NCI-H69 (cell line): ENCODE measurements at regions not wholly inside any gene's neighbourhood (a gene's known extent, or its start where the extent isn't known, plus 50 kb on each side); places are given as distances from the start of the nearest gene placed in this dataset.
A peak's percentile ranks its signal among the peaks of the same experiment; 100 is the strongest.
"Not testable (repeated sequence)": the region's sequence is repeated elsewhere in the genome, so short reads cannot be mapped to it uniquely, and the experiment has no call there.

Experiments used
- DNase-seq: peaks from one replicate; lab custom pipeline; 2025; lab: John Stamatoyannopoulos, UW

DNA sequence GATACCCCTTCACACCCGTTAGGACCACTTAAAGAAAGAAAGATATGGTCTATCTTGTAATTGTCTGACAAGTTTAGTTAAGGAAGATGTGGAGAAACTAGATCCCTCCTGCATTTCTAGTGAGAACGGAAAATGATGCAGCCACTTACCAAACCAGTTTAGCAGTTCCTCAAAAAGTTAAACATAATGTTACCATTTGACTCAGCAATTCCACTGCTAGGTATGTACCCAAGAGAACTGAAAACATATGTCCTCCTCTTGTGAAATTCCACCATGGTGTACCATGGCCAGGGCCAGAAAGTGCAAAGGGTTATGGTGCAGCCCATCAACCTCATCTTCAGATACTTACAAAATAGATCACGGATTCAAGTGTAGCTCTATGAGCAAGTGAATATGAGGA lies 79.0 kb upstream of the ID2 start:
- DNase-seq, result no peak

DNA sequence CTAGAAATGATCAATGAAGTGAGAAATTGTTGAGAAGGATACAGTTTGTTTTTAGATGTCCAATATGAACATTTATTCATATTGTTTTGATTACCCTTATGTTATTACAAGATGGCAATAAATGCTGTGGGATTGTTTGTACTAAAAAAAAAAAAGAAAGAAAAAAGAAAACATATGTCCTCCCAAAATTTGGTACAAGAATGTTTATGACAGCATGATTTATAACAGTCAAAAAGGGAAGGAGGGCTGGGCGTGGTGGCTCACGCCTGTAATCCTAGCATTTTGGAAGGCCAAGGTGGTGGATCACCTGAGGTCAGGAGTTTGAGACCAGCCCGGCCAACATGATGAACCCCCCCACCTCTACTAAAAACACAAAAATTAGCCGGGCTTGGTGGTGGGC lies 78.5 kb upstream of the ID2 start:
- not testable (repeated sequence) for DNase-seq

DNA sequence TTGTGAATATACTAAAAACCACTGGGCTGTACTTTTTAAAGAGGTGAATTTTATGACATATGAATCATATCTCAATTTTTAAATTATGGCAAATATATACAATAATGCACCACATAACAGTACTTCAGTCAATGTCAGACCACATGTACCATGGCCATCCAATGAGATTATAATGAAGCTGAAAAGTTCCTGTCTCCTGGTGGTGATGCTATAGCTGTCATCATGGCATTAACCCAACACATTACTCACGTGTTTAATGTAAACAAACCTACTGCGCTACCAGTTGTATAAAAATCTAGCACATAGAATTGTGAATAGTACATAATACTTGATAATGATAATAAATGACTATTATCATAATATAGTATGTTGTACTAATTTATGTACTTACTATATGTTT lies 77.6 kb upstream of the ID2 start:
- DNase-seq, result no peak

DNA sequence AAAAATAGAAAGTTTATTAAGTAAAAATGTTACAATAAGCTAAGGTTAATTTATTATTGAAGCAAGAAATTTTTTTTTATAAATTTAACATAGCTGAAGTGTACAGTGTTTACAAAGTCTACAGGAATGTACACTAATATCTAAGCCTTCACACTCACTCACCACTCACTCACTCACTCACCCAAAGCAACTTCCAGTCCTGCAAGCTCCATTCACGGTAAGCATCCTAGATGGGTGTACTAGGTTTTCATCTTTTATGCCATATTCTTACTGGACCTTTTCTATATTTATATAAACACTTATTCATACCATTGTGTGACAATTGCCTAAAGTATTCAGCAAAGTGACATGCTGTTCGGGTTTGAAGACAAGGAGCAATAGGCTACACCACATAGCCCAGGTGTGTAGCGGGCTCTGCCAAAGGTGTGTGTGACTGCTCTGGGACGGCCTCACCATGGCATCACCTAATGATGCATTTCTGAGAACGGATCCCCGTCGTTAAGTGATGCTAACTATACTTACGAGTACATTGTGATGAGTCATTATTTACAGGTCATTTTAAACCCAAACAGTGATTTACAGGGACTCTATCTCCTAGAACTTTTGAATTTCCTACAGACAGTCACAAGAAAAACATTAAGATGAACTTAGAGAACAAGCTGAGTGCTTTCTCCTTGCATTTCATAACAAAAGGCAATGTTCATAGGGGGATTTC lies 76.3 kb upstream of the ID2 start:
- DNase-seq, result peak; percentile 51

DNA sequence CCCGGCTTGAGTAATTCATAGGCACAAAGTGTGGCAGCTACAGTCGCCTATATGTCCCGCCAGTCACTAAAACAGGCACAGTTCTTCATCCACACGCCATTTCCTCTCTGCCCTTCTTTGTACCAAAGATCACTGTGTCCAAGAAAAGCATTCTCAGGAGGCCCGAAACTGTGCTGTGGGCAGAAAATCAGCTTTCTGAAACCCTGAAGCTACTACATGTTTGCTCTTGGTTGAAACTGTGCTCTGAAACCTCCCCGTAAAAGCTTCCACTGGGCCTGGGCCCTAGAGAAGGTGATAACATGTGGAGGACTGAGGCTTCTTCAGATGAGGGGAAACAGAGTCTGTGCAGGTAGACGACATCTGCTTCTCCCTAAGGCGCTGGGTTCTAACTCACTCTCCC lies 75.6 kb upstream of the ID2 start:
- no peak for DNase-seq

DNA sequence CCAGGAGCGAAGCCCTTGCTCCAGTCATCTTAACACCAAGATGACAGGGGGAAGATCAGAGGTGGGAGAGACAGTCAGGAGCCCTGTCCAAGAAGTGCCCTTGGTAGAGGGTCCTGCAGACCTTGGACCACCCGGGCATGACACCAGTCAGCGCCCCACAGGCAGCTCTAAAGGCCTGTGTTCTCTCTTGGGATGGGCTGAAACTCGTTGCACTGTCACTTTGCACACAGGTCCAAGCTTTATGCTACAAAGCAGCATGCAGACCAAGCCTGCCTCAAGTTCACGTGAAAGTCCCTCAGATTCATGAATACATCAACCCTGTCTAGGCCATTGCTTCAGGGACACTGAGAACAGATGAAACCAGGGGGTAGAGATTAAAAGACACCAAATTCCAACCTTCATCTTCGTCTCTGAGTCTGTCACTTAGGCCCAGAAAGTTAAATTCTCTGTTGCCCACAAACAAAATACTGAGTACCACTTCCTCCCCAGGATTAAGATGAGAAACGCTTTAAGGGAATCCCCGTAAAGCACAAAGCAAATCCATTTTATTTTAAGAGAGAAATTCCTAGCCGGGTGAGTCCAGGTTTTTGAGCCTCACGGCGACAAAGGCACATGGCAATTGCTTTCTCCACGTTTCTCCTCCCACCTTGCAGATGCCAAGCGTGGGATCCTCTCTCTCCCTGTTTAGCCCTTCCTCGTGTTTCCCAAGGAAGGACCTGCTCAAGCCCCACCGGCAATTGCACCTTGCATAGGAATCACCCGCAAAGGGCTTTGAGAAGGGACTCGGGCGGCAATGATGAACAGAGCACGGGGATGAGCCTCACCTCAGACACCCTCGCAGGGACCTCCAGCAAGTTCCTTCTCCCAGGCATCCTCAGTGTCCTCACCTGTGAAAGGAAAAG lies 75.0 kb upstream of the ID2 start:
- DNase-seq, result no peak

DNA sequence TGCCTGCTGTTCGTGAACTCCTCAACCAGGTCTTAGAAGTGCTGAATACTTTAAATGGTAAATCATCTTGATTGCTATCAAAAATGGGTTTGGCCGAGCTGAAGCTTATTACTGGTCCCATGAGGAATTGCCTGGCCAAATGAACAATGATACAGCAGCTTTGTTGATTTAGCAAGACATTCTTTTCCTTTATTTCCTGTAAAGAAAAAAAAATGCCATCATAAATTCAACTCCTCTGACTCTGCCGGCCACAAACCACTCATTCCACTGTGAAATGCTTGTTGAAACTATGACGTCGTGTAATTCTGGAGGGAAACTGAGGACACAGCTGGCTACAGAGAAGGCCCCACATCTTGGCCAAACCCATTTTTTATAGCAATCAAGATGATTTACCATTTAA lies 74.2 kb upstream of the ID2 start:
- no peak for DNase-seq

DNA sequence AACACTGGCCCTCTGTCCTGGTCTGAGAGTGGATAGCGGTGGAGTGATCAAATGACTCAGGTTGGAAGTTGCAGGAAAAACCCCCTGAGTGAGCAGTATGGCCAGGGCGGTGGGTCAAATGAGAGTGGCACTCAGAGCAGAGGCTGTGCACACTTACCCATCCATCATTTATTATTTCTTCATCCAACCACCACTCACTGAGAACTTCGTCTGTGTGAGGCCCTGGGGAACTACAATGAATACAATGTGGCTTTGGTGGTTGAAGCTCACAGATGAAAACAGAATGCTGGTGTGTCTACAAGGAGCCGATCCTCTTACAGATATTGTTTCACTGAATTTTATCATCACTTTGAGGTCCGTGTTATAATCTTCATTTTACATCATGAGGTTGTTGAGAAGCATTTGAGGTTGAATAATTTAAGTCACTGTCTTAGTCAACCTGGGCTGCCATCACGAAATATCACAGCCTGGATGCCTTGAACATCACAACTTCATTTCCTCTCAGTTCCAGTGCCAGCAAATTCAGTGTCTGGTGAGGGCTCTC lies 73.4 kb upstream of the ID2 start:
- DNase-seq, result no peak

DNA sequence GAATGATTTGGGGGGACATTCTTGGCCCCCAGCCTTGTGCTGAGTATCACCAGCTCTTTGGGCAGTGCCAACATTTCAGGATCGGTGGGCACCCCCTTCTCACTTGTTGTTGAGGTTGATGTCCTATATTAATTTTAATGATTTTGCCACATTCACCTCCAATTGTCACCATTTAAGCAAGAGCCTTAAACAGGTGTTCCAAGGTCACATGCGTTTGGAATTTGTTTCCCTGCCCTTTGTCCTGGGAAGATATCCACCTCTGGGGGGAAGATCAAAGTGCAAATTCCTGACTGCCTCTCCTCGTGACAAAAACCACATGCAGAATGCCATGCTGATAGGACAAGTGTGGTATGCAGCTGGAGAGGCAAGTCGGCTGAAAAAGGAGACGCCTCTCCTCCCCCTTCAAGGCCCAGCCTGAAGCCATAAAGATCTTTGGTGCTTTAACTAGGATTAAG lies 72.5 kb upstream of the ID2 start:
- no peak for DNase-seq

DNA sequence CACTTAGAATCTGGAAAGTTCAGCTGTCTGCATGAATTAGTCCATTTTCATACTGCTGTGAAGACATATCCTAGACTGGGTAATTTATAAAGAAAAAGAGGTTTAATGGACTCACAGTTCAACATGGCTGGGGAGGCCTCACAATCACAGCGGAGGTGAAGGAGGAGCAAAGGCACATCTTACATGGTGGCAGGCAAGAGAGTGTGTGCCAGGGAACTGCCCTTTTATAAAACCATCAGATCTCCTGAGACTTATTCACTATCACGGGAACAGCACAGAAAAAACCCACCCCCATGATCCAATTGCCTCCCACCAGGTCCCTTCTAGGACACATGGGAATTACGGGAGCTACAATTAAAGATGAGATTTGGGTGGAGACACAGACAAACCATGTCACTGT lies 71.1 kb upstream of the ID2 start:
- not testable (repeated sequence) for DNase-seq

DNA sequence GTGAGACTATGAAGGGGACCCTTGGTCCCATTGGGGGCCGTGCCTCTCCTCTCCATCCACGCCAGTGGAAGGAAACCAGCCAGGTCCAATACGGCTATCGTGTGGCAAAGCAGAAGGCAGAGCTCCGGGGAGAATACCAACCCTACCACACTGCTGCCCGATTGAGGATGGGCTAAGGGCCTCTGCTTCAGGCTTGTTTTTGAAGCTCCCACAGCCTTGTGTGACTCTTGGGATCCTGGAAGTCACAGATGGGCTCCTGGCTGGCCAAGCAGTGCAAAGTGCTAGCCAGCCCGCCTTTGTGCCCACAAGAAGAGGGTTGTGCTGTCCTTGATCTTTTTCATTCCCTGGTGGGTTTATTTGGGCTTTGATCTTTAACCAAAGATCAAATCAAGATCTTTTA lies 70.6 kb upstream of the ID2 start:
- DNase-seq, result no peak

DNA sequence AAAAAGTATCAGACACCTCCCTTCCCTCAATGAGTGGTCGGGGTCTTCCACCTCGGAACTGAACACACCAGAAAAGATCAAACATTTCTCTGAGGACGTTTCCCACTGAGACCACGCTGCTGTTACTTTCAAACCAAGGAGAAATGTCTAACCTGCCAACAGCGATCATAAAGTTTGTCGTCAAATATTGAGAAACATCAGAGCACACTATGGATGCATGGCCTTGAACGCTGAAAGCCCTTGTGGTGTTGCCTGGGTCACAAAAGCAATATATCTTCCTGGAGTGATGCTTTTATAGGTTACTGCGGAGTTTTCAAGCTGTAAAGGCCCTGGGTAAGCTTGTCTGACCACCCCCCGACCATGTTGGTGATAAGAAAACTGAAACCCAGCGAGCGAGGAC lies 70.2 kb upstream of the ID2 start:
- no peak for DNase-seq

DNA sequence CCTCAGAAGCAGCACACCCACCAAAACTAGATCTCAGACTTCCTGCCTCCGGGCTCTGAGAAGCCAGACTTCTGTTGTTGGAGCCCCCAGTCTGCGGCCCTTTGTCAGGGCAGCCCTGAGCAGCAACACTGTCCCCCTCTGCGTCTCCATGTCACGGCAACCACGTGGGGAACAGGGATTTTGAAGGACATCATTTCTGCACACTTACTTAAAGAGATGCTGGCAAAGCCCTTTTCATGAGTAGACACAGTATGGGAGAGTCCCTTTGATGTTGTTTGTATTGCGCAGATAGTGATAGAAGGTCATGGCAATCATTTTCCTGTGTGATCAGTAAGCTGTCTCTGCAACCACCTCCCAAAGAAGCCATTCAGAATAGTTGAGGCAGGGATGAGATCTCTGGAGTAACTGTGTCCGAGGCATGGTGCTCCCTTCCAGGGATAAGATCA lies 69.1 kb upstream of the ID2 start:
- no peak for DNase-seq

DNA sequence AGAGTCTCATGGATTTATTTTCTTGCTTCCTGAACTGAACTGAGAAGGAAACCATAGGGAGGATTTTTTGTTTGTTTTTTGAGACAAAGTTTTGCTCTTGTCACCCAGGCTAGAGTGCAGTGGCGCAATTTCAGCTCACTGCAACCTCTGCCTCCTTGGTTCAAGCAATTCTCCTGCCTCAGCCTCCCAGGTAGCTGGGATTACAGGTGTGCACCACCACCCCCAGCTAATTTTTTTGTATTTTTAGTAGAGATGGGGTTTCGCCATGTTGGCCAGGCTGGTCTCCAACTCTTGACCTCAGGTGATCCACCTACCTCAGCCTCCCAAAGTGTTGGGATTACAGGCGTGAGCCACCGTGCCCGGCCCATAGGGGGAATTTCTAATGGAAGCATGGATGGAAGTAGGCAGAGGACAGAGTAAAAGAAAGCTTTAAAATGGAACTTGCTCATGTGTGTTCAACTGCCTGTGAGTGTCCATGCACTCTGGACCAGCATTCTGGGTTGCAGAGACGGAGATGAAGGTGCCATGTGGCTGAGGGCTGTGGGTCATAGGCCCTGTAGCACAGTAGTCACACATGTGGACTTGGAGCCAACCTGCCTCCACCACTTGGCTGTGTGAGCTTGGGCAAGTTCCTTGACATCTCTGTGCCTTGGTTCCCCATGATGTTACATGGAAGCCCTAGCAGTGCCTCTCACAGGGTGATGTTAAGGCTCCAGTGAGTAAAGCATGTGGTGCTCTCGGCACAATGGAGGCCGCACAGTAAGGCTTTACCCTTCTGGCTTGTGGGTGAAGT lies 68.5 kb upstream of the ID2 start:
- not testable (repeated sequence) for DNase-seq

DNA sequence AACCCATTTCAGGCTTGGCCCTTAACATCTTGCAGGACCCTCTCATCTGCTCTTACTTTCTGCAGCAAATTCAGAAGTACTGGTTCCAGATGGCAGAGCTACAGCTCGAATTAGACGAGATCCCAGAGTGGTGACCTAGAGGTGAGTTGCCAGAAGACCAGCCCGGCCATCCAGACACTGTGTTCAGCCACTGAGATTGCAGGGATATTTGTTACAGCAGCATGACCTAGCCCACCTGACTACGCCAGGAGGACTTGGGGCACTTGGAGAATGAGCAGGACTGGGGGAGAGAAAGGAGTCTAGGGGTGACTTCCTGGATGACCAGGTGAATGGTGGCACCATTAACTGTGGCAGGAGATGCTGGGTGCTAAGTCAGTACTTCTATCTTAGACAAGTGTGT lies 67.2 kb upstream of the ID2 start:
- no peak for DNase-seq

DNA sequence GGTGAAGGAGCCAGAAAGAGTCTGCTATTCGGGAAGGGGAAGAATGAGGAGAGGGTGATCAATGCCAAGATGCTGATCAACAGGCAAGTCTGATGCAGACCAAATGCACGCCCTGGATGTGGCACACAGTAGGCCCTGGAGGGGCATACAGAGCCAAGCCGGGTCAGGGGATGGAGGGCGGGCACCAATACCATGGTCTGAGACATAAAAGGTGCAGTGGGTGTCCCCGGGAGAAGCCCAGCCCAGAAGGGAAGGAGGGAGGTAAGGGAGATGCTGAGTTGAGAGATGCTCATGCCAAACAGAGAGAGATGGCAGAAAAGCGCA lies 66.6 kb upstream of the ID2 start:
- no peak for DNase-seq

DNA sequence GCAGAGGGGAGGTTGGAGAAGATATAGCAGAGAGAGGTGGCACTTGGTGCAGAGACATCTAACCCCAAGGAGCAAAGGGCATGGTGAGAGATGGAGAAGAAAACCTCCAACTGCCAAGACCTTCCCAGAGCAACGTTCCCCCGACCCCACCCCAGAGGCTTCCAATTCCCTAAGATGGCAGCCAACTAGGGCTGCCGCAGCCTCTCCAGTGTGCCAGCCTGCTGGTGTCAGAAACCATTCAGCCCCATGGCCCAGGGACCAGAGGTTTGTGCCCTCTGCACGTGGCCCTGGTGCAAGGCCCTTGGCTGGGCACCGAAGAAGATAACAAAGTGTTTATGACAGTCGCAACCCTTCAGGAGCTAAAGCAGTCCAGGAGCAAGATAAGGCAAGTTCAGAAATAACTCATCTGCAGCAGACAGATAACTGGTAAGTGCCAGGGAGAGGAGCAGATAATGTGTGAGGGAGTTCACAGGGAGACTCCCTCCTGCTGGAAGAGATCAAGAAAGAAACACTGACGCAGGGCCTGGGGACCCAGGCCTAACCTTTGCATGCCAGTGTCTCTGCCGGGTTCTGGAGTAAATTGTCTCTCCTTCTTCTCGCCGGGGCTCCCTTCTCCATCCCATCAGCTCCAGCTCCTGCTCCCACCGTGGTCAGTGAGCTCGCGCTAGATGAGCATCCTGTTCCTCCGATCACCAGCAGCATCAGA lies 66.1 kb upstream of the ID2 start:
- no peak for DNase-seq

DNA sequence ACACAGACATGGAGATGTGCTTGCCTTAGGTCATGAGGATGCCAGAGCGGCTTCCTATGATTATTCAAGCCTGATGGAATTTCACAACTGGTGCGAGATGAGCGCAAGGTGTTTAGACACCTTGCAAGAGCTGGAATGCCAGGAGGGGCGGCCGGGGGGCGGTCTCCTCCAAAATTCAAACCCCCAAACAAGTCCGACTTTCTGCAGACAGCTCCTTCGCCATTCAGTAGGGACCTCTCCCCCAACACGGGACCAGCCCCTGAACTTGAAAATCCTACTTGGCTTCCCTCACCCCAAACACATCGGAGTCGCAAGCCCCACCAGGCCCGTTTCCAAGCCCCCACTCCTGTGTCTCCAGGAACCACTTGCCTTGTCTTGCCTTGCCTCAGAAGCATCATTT lies 64.8 kb upstream of the ID2 start:
- no peak for DNase-seq

DNA sequence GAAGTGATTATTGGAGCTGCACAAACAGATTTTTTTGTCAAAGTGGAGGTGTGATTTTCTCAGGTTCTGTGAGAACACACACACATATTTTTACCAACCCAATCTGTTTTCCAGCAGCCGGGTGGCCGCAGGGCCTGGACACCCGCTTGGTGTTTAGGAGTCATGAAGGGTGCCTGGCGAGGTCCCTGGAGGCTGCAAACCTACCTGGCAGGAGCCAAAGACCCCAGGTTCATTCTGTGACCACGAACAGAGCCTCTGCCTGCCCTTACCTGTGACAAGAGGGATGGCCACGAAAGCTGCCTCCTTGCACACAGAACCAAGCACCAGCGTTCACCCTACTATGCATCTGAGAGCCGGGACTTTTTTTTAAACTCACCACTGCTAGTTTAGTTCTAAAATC lies 64.3 kb upstream of the ID2 start:
- DNase-seq, result no peak

DNA sequence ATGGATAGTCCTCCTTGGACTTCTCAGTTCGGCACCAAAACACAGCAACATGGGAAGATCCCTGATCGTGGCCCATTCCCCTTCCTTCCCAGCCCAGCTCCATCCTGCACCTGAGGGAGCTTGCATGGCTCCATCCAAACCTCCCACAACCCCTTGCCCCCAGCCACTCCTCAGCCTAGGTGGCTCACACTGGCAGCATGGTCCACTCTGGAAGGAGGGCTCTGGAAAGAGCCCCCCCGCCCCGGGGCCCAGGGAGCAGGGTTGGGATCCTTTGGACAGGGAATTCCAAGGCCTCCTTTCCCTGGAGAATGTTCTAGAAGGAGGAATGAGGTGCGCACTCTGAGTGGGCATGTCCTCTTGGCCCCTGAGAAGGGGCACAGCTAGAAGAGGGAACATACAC lies 62.8 kb upstream of the ID2 start:
- no peak for DNase-seq

DNA sequence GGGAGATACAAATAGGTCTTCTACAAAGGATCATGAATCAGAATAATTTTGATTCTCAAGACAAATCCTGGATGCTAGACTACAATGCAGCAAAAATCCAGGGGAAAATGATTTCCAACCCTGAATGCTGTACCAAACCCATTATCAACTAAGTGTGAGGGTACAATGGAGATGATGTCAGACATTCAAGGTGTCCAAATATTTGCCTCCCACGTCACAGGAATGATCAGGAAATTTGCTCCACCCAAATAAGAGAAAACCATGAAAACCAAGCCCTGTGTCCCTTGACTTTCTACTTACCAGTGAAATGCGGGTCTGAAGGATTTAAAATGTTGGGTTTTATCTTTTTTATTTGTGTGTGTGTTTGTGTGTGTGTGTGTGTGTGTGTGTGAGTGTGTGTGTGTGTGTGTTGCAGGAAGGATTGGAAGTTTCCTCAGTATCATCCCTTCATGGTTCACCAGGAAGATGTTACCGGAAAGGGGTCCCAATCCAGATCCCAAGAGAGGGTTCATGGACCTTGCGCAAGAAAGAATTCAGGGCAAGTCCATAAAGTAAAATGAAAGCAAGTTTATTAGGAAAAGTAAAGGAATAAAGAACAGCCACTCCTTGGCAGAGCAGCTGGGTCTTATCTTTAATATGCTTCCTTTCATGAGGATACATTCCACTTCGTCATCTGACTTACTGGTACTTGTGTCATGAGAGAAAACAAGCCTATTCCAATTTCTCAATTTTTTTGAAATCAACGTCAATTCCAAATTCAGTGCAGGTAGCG lies 61.1 kb upstream of the ID2 start:
- DNase-seq, result no peak
